NT2/D1 (cell line): ENCODE measurements at regions not wholly inside any gene's neighbourhood (a gene's known extent, or its start where the extent isn't known, plus 50 kb on each side); places are given as distances from the start of the nearest gene placed in this dataset.

Experiments used
- DNase-seq: peaks from one replicate; pipeline ENCODE4 v3.0.0-alpha.2; 2011; ENCODE audit warnings: low read depth, low spot score
- H3K27me3 ChIP-seq: 2 replicates; pipeline ENCODE4 v1.6.0; 2011; ENCODE audit warnings: mild to moderate bottlenecking; ENCODE audit not compliant: insufficient read length, insufficient read depth
- H3K36me3 ChIP-seq: 2 replicates; pipeline ENCODE4 v1.6.1; 2011; ENCODE audit warnings: mild to moderate bottlenecking, low read length, mixed read lengths; ENCODE audit not compliant: insufficient read depth, insufficient read length
- H3K4me1 ChIP-seq: 2 replicates; pipeline ENCODE4 v1.5.1; 2011; ENCODE audit not compliant: insufficient read depth, insufficient read length
- H3K4me3 ChIP-seq: 2 replicates; pipeline ENCODE4 v1.5.1; 2011; ENCODE audit warnings: low read depth; ENCODE audit not compliant: insufficient read length
- H3K9ac ChIP-seq: 2 replicates; pipeline ENCODE4 v1.6.0; 2011; ENCODE audit warnings: low read depth; ENCODE audit not compliant: insufficient read length
- H3K9me3 ChIP-seq: 2 replicates; pipeline ENCODE4 v1.5.1; 2011; ENCODE audit warnings: mild to moderate bottlenecking, low read length; ENCODE audit not compliant: insufficient read depth
- SUZ12 ChIP-seq: IDR thresholded peaks from 2 replicates; pipeline ENCODE4 v1.6.1; 2011; ENCODE audit not compliant: insufficient read length, insufficient read depth; ENCODE audit errors: extremely low read depth
- YY1 ChIP-seq: IDR thresholded peaks from 2 replicates; pipeline ENCODE4 v1.6.1; 2011; ENCODE audit not compliant: insufficient read length, insufficient read depth
- ZNF274 ChIP-seq: IDR thresholded peaks from 2 replicates; pipeline ENCODE4 v1.6.1; 2011; ENCODE audit warnings: mild to moderate bottlenecking, low read depth, low read length

- H3K36me3 ChIP-seq, result no peaks in the 10 kb centered on the region
- H3K9me3 ChIP-seq, result peaks cover 28% of the 10 kb centered on the region
- no peak overlapping the region for H3K9ac ChIP-seq
- H3K4me1 ChIP-seq, result no peaks in the 10 kb centered on the region
- TF ChIP-seq ZNF274, result no peak
- no peak for TF ChIP-seq YY1
- TF ChIP-seq SUZ12, result no peak
- H3K4me3 ChIP-seq, result no peak overlapping the region
- DNase-seq, result no peak
- H3K27me3 ChIP-seq, result no peaks in the 10 kb centered on the region
Observed at GRCh38 chr2:75258620-75259019, 59.3 kb upstream of the TACR1 start.

GRCh38 chr2:75256485-75256884, 57.2 kb upstream of the TACR1 start:
- DNase-seq, result no peak
- Histone ChIP-seq H3K4me3 (no peak overlapping the region), H3K9ac (no peak overlapping the region), H3K27me3 (no peaks in the 10 kb centered on the region), H3K36me3 (no peaks in the 10 kb centered on the region), H3K9me3 (peaks cover 28% of the 10 kb centered on the region), H3K4me1 (no peaks in the 10 kb centered on the region)
- TF ChIP-seq ZNF274, result no peak
- TF ChIP-seq YY1, result no peak
- TF ChIP-seq SUZ12, result no peak

- Histone ChIP-seq H3K27me3 (no peaks in the 10 kb centered on the region), H3K9ac (no peak overlapping the region), H3K4me1 (no peaks in the 10 kb centered on the region), H3K36me3 (no peaks in the 10 kb centered on the region), H3K4me3 (no peak overlapping the region), H3K9me3 (peaks cover 22% of the 10 kb centered on the region)
- TF ChIP-seq SUZ12, result no peak
- TF ChIP-seq YY1, result no peak
- no peak for TF ChIP-seq ZNF274
- DNase-seq, result no peak
Observed at GRCh38 chr2:75253526-75253925, 54.2 kb upstream of the TACR1 start.

GRCh38 chr2:75251896-75252295, 52.6 kb upstream of the TACR1 start:
- TF ChIP-seq YY1, result no peak
- no peak for TF ChIP-seq ZNF274
- no peak for TF ChIP-seq SUZ12
- no peak overlapping the region for H3K4me3 ChIP-seq
- H3K27me3 ChIP-seq, result no peaks in the 10 kb centered on the region
- no peak for DNase-seq
- H3K4me1 ChIP-seq, result no peaks in the 10 kb centered on the region
- H3K36me3 ChIP-seq, result no peaks in the 10 kb centered on the region
- H3K9me3 ChIP-seq, result peaks cover 7% of the 10 kb centered on the region; the same call in 1 of the 2 replicates
- no peak overlapping the region for H3K9ac ChIP-seq
